ENCODE measurements at regions not wholly inside any gene's neighbourhood (a gene's known extent, or its start where the extent isn't known, plus 50 kb on each side); places are given as distances from the start of the nearest gene placed in this dataset.

GRCh38 chr4:4808086-4808485 lies 51.4 kb upstream of the MSX1 start:
- DNase-seq: no peak

DNA sequence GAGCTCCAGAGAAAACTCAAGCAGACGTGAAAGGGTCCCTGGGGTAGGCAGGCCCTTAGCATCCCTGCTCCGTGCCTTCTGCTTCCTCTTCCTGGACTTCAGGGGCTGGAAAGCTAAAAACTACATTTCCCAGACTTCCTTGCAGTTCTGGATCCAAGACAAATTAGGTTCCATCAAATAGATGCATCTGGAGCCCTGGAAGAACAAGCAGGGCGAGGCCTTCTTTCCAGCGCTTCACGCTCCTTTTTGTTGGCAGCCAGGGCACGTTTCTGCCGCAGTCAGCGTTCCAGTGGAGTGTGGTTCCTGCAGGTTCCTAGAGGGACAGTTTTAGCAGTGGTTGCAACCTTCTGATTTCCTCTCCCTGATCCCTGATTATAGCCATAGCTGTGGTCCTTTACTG lies 53.6 kb upstream of the MSX1 start:
- DNase-seq: no peak

DNA sequence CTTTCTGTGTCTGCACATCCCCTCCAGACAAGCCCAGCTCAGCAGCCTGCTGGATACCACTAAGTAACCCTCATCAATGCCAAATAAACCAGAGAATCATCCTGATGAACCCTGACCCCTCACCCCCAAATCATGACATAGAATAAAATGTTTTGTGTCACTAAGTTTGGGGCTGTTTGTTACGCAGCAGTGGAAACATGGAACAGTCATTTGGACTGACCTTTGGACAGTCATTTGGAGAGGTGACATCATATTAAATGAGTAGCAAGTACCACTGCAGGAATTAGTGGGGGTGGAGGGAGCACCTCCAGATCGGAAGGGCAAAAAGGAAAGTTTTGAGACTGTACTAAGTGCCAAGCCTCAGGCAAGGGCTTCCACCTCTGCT lies 55.6 kb upstream of the MSX1 start:
- DNase-seq: no peak

DNA sequence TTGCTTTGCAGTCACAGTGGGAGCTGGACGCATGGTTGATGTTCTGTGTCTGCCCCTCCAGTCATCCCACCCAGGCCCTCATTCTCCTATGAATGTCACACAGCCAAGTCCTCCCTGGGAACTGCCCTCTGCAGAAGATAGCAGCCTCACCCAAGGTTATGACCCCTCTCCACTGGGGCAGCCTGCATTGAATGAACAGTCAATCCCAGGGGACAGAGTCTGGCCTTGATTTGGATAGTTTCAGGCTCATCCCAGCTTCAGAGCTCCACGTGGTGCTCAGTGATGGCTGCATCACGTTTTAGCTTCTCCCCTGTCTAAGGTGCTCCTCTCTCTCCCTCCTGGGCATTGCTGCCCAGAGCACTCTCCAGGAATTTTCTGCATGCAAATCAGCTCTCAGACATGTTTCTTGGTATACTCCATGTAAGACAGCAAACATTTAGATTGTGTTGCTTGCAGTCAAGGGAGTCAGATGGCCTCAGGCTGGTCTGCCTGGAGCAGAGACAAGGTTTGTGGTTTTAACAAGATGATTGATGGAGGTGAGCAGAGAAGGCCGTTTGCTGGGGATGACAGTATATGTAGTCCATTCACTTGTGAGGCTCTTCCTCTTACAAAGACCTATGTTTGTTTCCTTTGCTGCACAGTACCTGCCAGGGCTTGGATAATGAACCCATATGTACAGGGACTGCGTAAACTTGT lies 56.1 kb upstream of the MSX1 start:
- DNase-seq: no peak

DNA sequence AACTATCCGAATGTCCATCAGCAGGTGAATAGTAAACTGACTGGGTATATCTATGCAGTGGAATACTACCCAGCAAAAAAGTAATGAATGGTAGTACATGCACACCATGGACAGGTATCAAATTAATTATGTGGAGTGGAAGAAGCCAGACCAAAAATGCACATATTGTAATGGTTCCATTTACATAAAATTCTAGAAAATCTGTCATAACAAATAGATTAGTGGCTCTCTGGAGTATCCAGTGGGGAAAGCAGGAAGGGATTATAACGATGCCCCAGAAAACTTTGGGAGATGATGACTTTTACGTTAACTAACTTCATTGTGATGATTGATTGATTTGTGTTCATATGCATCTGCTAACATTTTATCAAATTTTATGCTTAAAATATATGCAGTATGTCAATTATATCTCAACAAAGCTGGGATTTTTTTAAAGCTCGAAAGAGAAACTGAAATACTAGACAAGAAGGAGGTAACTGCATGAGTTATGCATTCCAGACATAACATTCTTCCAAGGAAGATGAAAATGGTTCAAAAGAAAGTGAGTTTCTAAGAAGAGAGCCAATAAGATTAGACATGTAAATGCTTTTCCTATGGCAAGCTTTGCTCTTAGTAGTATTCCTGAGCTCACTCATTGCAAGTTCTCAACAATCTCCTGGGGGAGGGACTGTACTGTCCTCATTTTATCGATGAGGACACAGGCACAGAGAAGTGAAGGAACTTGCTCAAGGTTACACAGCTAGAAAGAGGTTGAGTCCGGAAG lies 58.6 kb upstream of the MSX1 start:
- no peak for DNase-seq

DNA sequence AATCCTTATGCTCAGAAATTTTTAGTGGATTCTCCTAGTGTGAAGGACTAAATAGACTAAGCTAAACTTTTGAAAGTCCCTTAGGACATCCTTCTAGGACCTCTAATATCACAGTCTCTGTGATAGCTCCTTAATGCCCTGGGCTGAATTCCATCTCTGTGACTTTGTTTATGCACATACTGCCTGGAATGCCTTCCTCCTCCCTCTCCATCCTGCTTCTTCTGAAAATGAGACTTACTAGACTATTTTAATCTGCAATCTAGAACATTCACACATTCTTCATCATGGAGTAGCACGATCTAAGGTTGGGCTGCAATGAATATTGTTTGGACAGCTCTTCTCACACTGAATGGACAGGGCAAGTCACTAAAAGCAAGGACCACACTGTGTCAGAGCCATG lies 65.0 kb upstream of the MSX1 start:
- no peak for DNase-seq

- DNase-seq: no peak
These were observed 67.0 kb upstream of the MSX1 start for GRCh38 chr4:4792466-4792865.

- no peak for DNase-seq
These were observed 68.0 kb upstream of the MSX1 start for GRCh38 chr4:4791299-4792111.

DNA sequence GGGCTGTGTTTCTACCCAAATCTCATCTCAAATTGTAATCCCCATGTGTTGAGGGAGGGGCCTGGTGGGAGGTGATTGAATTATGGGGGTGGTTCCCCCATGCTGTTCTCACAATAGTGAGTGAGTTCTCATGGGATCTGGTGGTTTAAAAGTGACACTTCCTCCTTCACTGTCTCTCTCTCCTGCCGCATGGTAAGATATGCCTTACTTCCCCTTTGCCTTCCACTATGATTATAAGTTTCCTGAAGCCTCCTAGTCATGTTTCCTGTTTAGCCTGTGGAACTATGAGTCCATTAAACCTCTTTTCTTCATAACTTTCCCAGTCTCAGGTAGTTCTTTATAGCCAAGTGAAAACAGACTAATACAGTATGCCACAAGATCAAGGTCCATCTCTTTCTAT lies 70.0 kb upstream of the MSX1 start:
- no peak for DNase-seq

GRCh38 chr4:4788573-4788972 lies 70.9 kb upstream of the MSX1 start:
- DNase-seq: no peak

GRCh38 chr4:4787421-4787820 lies 72.0 kb upstream of the MSX1 start:
- no peak for DNase-seq

DNA sequence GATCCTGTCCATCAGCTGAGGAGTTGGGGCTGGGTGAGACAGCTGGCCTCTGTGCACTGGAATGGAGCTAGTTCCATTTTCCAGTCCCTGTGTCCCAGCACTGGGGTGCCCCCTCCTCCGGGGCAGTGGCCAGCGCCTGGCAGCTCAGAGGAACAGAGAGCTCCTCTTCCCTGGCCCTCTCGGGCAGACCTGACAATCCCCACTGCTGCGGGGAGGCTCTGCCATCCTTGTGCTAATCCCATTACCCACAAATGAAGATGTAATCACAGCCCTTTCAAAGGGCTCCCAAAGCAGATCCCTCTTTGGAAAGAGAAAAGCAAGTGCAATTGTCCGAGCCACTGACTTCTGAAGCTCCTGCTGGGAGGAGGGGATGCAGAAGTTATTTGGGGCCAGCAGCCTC lies 75.1 kb upstream of the MSX1 start:
- DNase-seq: no peak

- DNase-seq: no peak
These were observed 75.6 kb upstream of the MSX1 start for GRCh38 chr4:4783847-4784246.

DNA sequence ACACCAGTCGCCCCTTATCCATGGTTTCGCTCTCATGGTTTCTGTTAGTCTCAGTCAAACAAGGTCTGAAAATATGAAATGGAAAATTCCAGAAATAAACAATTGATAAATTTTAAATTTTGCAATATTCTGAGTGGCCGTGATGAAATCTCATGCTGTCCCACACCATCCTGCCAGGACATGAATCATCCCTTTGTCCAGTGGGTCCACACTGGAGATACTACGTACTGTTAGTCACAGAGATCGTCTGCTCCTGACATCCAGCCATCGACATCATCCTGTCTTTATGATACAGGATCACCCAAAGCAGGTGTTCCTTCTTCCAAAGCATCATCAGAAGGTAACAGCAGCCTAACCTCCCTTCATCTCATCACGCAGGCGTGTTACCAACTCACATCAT lies 76.5 kb upstream of the MSX1 start:
- no peak for DNase-seq

DNA sequence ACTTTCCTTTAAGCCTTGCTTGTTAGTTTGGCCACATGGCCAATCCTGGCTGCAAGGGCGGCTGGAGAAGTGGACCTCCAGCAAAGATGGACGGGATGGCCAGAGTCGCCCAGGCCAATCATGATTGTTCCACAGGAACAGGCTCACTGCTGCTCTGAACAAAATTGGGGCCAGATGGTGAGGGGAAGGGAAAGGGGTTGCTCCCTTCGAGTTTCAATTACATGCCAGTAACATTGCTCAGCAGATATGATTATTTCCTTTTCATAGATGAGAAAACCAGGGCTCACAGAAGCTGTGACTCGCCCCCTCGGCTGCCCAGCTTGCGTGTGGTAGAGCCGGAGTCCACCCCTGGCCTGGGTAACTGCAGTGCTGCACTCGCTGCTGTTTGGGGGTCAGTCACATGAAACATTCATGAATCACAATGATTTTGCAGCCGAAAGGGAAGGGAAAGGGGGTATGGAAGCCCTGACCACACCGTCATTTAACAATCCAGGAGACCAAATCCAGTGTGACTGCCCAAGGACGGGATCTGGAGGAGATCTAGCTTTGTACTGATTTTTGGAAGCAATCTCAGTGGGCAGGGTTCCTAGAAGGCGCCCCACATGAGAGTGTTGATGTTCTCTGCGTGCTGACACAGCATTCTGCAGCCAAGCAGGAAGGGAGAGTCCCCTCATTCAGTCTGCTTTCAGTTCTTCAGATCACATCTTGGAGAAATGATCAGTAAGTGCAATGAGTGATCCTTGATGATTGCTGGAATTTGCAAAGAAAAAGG lies 77.3 kb upstream of the MSX1 start:
- no peak for DNase-seq

DNA sequence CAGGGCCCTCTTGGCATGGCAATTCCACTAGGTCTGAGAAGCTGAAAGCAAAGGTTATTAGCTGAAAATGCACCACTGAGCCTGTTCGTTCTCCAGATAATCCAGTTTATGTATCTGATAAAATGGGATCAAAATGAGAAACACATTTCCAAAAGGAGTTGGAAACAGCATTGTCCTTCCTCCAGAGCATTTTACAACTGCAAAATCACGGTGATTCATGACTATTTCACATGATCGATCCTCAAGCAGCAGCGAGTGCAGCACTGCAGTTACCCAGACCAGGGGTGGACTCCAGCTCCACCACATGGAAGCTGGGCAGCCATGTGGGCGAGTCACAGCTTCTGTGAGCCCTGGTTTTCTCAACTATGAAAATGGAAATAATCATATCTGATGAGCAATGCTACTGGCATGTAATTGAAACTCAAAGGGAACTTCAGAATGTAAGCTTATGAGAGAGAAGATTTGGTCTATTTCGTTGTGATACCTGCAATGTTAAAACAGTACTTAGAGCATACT lies 78.7 kb upstream of the MSX1 start:
- DNase-seq: no peak

DNA sequence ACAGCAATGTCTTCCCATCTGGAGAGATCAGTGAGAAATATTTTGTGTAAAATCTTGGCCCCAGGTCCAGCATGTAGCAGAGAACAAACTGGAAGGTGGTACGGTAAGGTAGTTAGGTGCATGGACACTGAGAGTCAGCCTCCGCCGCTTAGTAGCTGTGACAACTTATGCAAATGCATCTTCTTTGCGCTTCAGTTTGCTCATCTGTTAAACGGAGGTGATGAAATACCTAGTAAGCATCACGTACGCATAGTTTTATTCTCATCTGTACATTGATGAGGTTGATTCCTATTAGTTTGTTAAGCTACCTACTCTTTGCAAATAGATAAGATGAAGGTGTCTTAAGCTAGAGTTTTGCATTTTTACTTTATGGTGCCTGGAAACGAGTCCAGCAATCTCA lies 80.0 kb upstream of the MSX1 start:
- DNase-seq: no peak

DNA sequence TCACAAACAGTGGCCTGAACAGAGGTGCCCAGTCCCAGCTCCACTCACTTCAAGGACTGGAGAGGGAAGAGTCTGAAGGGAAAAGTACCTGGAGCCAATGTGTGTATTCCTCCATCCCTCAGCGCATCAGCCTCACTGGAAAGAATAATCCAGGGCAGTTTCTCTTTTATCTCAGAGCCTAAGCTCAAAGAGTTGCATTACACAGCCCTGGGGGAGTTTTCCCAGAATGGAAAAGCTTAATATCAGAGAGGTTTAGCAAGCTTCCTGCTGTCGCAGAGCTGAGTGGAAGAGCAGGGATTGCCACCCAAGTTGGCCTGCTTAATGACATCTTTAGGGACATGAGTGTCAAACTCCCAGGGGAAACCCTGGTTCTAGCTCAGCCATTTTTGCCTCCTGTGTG lies 80.4 kb upstream of the MSX1 start:
- DNase-seq: no peak

DNA sequence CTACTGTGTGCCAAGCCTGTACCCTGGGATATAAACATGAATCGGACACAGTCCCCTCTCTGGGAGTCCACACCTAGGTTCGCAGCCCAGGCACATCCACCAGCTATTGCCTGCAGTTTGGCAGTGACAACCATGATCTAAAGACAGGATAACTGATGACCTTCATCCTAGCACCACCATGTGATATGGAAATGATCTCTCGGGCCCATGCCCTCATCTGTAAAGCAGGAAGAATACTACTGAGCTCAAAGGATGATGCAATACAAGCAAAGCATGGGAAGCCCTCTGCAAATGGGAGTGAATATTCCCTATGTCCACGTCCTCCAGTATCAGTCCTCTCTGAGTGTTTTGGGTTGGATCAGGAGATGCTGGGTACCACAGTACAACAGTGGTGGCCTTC lies 80.9 kb upstream of the MSX1 start:
- DNase-seq: no peak

DNA sequence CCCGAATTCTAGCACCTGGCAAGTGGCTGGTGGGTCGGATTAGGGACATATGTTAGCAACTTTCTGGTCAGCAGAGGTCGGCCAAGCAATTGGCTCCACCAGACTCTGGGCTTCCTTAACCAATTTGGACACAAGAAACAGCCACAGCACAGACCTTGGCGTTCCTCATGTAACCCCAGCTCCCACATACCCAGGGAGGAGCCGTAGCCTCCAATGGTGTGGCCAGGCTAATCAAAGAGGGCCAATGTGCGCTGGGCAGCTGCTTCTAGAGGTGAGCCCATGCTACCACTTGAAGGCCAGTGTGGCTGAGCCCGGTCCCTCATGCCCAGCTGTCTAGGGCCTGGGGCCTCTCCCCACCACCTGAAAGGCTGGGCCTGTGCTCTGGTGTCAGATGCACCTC lies 82.5 kb upstream of the MSX1 start:
- no peak for DNase-seq

- no peak for DNase-seq
These were observed 83.1 kb upstream of the MSX1 start for GRCh38 chr4:4776335-4776734.

DNA sequence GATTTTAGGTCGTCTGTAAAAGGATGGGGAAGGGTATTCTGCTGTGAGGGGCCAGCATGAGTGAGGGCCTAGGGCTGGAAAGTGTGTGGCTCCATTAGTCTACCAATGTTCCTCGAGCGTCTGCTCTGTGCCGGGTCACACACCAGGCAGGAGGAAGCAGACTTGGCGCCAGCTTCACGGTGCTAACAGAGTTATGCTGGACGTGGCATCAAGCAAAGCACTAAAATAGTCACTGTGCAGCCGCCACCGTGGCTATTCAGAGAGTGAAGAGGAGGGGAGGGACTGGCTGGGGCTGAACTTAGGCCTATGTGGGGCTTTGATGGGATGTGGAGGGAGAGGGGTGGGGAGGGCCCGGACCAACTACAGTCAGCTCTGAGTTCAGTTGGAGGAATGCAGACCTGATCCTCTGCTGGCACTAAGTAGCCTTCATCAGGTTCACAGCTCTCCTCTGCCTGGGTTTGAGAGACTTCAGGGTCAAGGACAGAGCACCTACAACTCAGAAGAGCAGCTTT lies 83.9 kb upstream of the MSX1 start:
- DNase-seq: no peak

- DNase-seq: no peak
These were observed 86.9 kb upstream of the MSX1 start for GRCh38 chr4:4772534-4772933.
